NT2/D1 (cell line): ENCODE measurements at regions not wholly inside any gene's neighbourhood (a gene's known extent, or its start where the extent isn't known, plus 50 kb on each side); places are given as distances from the start of the nearest gene placed in this dataset.

Experiments used
- SUZ12 ChIP-seq: IDR thresholded peaks from 2 replicates; pipeline ENCODE4 v1.6.1; 2011; ENCODE audit not compliant: insufficient read length, insufficient read depth; ENCODE audit errors: extremely low read depth
- YY1 ChIP-seq: IDR thresholded peaks from 2 replicates; pipeline ENCODE4 v1.6.1; 2011; ENCODE audit not compliant: insufficient read length, insufficient read depth

- no peak for TF ChIP-seq YY1
- no peak for TF ChIP-seq SUZ12
These were observed 68.8 kb upstream of the HGFAC start for GRCh38 chr4:3372933-3373465.
